HG03439 (cell line): ENCODE measurements at regions not wholly inside any gene's neighbourhood (a gene's known extent, or its start where the extent isn't known, plus 50 kb on each side); places are given as distances from the start of the nearest gene placed in this dataset.

Experiments used
- ATAC-seq: cut with Tn5 transposase; IDR thresholded peaks from one replicate; pipeline ENCODE4 v1.9.1; 2021; ENCODE audit warnings: mild to moderate bottlenecking, moderate library complexity; ENCODE audit not compliant: unreplicated experiment

DNA sequence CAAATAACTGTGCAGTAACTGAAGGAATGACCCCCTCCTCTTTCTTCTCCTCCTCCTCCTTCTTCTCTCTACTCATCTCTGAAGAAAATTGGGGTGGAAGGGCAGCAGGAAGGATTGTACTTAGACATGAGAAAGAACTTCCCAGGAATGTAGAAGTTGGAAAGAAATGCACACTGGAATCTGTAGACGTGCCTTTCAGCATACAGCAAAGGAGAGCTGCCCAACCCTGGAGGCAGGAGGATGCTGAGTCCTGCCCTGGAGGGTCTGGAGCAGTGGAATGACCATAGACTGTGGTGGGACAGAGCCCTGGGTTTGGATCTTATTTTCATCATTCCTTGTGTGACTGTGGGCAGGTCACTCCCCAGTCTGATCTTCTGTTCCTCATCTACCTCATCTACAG lies 80.1 kb downstream of the PJA1 start:
- no peak for ATAC-seq

- no peak for ATAC-seq
These were observed 81.5 kb downstream of the PJA1 start for GRCh38 chrX:69083801-69084200.

DNA sequence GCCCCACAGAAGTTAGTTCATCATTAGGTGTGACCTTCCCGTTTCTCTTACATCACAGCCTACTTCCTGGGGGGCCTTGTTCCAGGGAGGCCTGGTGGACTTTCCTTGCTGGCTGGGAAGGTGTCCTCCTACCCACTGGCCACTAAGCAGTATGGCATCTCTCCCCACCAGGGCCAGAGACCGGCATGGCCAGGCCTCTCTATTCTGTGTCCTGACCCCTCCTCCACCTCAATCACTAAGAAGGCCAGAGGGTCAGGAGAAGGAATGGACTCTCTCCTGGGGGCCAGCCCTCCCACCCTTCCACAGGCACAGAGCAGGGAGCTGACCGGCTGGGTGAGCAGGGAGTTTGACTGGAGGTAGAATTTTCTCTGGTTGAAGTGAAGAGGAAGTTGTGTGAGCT lies 81.9 kb downstream of the PJA1 start:
- no peak for ATAC-seq

DNA sequence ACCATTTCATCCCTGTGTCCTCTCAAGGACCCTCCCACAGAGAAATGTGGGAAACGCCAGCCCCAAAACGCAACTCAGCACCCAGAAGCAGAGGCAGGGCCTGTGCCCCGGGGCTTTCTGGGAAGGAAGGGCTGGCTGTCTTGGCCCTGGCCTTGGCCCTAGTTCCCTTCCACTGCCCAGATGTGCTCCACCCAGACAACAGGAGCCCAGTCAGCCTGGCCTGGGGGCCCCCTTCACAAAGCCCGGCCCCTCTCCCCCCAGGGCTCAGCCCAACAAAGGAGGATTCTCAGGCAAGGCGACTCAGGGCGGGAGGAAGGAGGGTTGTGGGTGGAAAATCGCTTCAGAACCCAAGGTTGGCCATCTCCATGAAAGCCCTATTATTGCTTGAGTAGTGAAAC lies 82.5 kb downstream of the PJA1 start:
- no peak for ATAC-seq

- ATAC-seq, result no peak
These were observed 83.0 kb downstream of the PJA1 start for GRCh38 chrX:69082055-69082752.

- no peak for ATAC-seq
These were observed 84.3 kb downstream of the PJA1 start for GRCh38 chrX:69080855-69081465.

- no peak for ATAC-seq
These were observed 86.0 kb downstream of the PJA1 start for GRCh38 chrX:69079268-69079667.

- ATAC-seq, result no peak
These were observed 87.3 kb downstream of the PJA1 start for GRCh38 chrX:69077895-69078455.

GRCh38 chrX:69076088-69076487 lies 89.2 kb downstream of the PJA1 start:
- no peak for ATAC-seq

GRCh38 chrX:69074726-69075125 lies 90.5 kb downstream of the PJA1 start:
- ATAC-seq, result no peak

- ATAC-seq, result no peak
These were observed 91.5 kb downstream of the PJA1 start for GRCh38 chrX:69073721-69074120.

GRCh38 chrX:69073241-69073640 lies 92.0 kb downstream of the PJA1 start:
- no peak for ATAC-seq

DNA sequence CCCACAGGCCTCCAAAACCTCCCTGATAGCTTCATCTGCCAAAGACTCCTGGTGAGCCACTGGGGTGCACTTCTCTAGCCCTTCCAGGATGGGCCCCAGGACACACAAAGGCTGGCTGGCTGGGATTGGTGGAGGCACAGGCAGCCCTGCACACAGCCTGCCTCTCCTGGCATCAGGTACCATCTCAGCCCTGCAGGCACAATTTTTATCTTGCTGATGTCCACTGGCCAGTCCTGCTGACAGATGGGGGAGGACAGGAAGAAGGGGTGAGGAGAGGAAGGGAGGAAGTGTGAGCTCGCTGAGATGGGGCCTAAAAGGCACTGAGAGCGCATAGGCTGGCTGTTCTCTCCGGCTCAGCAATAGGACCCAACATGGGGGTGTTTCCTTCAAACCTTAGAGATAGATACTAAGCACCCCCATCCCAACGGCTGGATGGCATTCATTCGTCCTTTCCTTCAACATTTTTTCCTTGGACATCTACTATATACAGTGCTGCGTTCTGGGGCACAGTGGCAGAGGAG lies 92.7 kb downstream of the PJA1 start:
- ATAC-seq, result no peak

DNA sequence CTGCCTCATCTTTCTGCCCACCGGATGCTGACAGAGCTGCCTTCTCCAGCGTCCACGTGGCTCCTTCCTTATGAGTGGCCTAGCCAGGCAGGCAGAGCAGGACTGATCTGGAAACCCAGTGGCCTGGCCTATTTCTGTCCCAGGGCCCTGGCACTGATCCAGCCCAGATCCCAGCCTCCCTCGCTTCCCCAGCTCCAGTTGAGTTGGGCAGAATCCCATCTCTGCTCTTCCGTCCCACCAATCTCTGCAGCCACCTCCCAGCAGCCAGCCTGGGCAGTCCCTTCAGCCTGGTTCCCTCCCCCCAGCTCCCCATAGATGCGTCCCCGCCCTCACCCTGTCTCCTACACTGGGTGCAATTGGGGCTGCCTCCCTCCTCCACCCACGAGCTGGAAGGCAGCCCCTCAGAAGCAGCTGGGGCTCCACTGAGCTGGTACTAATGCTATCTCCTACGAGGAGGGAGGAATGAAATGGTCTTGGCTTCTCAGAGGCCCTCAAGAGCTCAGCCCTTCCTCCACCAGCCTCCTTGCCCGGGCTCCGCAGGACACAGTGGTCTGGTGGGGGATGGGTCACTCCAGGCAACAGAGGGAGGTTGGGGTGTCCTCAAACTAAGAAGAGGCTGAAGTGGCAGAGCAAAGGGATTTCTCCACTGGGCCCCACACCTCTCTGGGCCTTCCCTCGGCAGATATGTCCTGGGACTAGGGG lies 94.2 kb downstream of the PJA1 start:
- no peak for ATAC-seq

- ATAC-seq, result no peak
These were observed 95.4 kb downstream of the PJA1 start for GRCh38 chrX:69069876-69070275.

DNA sequence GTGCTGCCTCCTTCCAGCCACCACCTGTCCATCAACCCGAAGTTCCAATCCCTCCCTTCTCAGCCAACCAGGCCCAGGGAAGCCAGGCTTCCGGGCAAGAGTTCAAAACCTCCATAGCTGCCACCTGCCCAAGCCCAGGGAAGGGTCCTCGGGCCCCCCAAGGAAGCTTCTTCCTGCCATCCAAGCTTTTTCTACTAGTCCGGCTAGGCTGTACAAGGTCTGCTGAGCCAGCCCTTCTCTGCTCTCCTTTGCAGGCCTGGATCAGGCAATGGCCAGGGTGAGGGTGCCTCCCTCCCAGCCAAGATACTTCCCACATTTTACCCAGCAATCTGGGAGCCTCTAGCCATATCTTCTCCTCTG lies 96.2 kb downstream of the PJA1 start:
- ATAC-seq, result no peak

- ATAC-seq, result no peak
These were observed 96.8 kb downstream of the PJA1 start for GRCh38 chrX:69068301-69069085.

DNA sequence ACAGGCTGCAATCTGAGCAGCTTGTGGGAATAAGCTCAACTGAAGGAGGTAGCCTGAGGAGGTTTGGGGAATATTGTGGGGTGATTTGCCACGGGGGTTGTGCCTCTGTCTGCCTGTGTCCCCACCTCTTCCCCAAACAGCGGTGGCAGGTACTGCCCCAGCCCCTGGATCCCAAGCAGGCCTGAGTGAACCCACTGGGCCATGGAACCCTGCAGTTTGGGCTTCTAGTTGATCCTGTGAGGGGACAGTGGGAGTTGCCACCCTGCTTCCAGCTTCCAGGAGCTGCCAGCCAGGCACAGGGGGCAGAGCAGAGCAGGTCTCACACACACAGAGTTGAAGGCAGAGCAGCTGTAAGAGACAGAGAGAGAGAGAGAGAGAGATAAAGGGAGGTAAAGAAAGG lies 97.4 kb downstream of the PJA1 start:
- ATAC-seq, result no peak

GRCh38 chrX:69066966-69067525 lies 98.2 kb downstream of the PJA1 start:
- ATAC-seq, result no peak

- no peak for ATAC-seq
These were observed 99.1 kb downstream of the PJA1 start for GRCh38 chrX:69066021-69066757.
